ENCODE measurements at regions not wholly inside any gene's neighbourhood (a gene's known extent, or its start where the extent isn't known, plus 50 kb on each side); places are given as distances from the start of the nearest gene placed in this dataset.

GRCh38 chr22:26106412-26106811 lies 62.9 kb upstream of the SEZ6L start:
- TF ChIP-seq POLR2A (IDR thresholded peaks at IDR 0.05) (no peak), CTCF (IDR thresholded peaks at IDR 0.05) (no peak)
- Histone ChIP-seq H3K27ac (no peak overlapping the region), H3K4me1 (no peaks in the 10 kb centered on the region), H3K36me3 (no peaks in the 10 kb centered on the region), H3K9me3 (peaks cover 0 to 6% (median 0%) of the 10 kb centered on the region in 12 donors), H3K27me3 (peaks cover 0 to 12% (median 4%) of the 10 kb centered on the region in 9 donors), H3K4me3 (no peak overlapping the region)
- no peak for ATAC-seq
- intact Hi-C loops (cut with DNase I): loop anchor here in 1 of 10 donors (10.0 kb wide), 1 partner anchor 58 kb away; the partner anchor contains the start of gene SEZ6L
- no peak for DNase-seq

- Histone ChIP-seq H3K27me3 (peaks cover 0 to 23% (median 5%) of the 10 kb centered on the region in 9 donors), H3K27ac (no peak overlapping the region), H3K9me3 (peaks cover 0 to 6% (median 0%) of the 10 kb centered on the region in 12 donors), H3K4me1 (no peaks in the 10 kb centered on the region), H3K36me3 (no peaks in the 10 kb centered on the region), H3K4me3 (no peak overlapping the region)
- WGBS, 4 donors: 61 to 71% (median 68%) methylated on average over 10 to 11 of the region's 11 CpGs
- intact Hi-C loops (cut with DNase I): loop anchor here in 1 of 10 donors (10.0 kb wide), 1 partner anchor 55 kb away; the partner anchor contains the start of gene SEZ6L
- TF ChIP-seq CTCF (IDR thresholded peaks at IDR 0.05) (no peak), POLR2A (IDR thresholded peaks at IDR 0.05) (no peak)
- DNase-seq (no peak), ATAC-seq (no peak)
Observed at GRCh38 chr22:26109686-26110315, 59.5 kb upstream of the SEZ6L start.

DNA sequence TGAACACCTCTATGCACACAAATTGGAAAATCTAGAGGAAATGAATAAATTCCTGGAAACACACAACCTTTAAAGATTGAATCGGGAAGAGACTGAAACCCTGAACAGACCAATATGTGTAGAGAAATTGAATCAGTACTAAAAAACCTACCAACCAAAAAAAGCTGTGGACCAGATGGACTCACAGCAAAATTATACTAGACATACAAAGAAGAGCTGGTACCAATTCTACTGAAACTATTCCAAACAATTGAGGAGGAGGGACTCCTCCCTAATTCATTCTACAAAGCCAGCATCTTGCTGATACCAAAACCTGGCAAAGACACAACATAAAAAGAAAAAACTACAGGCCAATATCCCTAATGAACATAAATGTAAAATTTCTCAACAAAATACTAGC lies 54.4 kb upstream of the SEZ6L start:
- DNase-seq (no peak), ATAC-seq (no peak)
- 80 to 97% (median 87%) methylated on average over 1 of the region's 1 CpG for WGBS, 4 donors
- peaks cover 0 to 6% (median 0%) of the 10 kb centered on the region in 12 donors for H3K9me3 ChIP-seq
- H3K36me3 ChIP-seq: no peaks in the 10 kb centered on the region
- no peak overlapping the region for H3K4me3 ChIP-seq
- H3K27ac ChIP-seq: no peak overlapping the region
- intact Hi-C loops (cut with DNase I): no loop called here
- TF ChIP-seq CTCF (IDR thresholded peaks at IDR 0.05) (no peak), POLR2A (IDR thresholded peaks at IDR 0.05) (no peak)
- no peaks in the 10 kb centered on the region for H3K4me1 ChIP-seq
- H3K27me3 ChIP-seq: peaks cover 0 to 27% (median under 1%) of the 10 kb centered on the region in 9 donors

- Histone ChIP-seq H3K4me3 (no peak overlapping the region), H3K27ac (no peak overlapping the region), H3K4me1 (no peaks in the 10 kb centered on the region), H3K36me3 (no peaks in the 10 kb centered on the region), H3K27me3 (peaks cover 0 to 31% (median 3%) of the 10 kb centered on the region in 9 donors), H3K9me3 (peaks cover 0 to 3% (median 0%) of the 10 kb centered on the region in 12 donors)
- ATAC-seq: no peak
- DNase-seq: no peak
- intact Hi-C loops (cut with DNase I): no loop called here
- no peak for TF ChIP-seq POLR2A (IDR thresholded peaks at IDR 0.05)
- TF ChIP-seq CTCF (IDR thresholded peaks at IDR 0.05): no peak
Observed at GRCh38 chr22:26115266-26115665, 54.0 kb upstream of the SEZ6L start.

All from heart left ventricle (tissue), 16 donors.